HG02610 (cell line): ENCODE measurements at regions not wholly inside any gene's neighbourhood (a gene's known extent, or its start where the extent isn't known, plus 50 kb on each side); places are given as distances from the start of the nearest gene placed in this dataset.
A peak's percentile ranks its signal among the peaks of the same experiment; 100 is the strongest.

Experiments
- ATAC-seq: cut with Tn5 transposase; IDR thresholded peaks from one replicate; pipeline ENCODE4 v1.9.1; 2021; ENCODE audit warnings: mild to moderate bottlenecking, moderate library complexity; ENCODE audit not compliant: unreplicated experiment

GRCh38 chr15:98139337-98139736 is 178.8 kb downstream of the ARRDC4 start:
- no peak for ATAC-seq

GRCh38 chr15:98142572-98142971 is 182.1 kb downstream of the ARRDC4 start:
- ATAC-seq, result no peak

GRCh38 chr15:98143116-98143515 is 182.6 kb downstream of the ARRDC4 start:
- ATAC-seq, result no peak

DNA sequence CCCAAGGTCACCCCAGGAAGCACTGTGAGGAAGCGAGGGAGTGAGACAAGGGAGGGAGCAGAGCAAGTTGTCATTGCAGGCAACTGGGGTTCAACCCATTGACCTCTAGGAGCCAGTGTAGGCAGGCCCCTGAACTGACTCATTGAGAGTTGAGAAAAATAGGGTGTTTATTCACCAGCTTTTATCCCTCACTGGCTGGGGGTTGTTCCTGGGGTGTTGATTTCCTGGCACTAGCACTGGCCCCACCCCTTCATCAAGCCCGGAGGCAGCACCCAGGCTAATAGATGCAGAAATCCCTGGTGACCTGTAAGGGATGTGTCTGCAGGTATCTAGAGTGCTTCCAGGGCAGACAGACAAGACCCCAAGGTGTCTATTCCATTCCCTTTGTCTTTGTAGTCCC is 183.9 kb downstream of the ARRDC4 start:
- no peak for ATAC-seq

GRCh38 chr15:98146031-98146820 is 185.7 kb downstream of the ARRDC4 start:
- ATAC-seq, result no peak

DNA sequence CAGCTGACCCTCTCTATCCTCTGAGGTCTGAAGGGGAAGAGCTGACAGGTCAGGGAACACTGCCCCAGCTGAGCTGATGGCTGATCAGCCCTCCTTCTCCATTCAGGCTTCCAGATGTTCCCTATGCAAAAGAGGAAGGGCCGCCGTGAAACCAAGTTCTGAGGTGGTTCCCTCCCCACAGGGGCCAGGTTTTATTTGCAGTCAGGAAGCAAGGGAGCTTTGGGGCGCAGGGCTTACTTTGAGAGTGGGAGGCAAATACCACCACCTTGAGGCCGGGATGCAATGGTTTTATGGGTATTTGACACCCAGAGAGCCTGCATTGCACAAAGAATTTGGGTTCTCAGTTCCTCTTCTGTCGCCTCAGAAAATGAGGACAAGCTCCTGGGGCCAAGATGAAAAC is 186.9 kb downstream of the ARRDC4 start:
- ATAC-seq, result no peak

- ATAC-seq, result no peak
These were observed 189.6 kb downstream of the ARRDC4 start for GRCh38 chr15:98150084-98150483.

DNA sequence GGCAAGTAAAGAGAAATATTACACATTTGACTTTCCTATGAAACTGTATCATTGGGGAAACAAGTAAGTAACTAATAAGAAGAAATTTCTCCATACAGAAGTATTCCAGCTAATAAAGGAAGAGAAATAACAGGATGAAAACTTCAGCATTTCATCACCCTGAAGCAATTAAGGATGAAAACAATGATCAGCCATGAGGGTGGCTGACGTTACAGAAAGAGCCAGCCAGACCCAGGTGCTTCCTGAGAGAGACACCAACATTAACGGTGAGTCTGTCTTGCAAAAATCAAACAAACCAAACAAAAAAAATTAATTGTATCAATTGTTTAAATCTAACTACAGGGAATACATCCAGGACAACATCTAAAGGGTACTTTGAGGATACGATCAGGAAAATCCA is 190.0 kb downstream of the ARRDC4 start:
- no peak for ATAC-seq

DNA sequence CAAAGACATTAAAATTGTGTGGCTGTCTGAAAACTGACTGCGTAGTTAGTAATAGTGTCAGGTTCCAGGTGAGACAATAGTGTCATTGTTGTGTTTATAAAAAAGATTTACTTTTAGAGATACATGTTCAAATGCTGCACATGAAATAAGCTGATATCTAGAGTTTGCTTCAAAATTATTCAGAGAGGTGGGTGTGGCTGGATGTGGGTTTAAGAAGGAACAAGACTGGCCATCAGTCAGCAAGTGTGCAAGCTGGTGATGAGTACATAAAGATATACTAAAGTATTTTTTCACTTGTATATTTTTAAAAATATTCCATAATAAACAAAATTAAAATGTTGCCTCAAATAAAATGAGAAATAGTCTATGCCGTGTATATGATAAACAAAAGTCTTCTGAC is 190.6 kb downstream of the ARRDC4 start:
- no peak for ATAC-seq

DNA sequence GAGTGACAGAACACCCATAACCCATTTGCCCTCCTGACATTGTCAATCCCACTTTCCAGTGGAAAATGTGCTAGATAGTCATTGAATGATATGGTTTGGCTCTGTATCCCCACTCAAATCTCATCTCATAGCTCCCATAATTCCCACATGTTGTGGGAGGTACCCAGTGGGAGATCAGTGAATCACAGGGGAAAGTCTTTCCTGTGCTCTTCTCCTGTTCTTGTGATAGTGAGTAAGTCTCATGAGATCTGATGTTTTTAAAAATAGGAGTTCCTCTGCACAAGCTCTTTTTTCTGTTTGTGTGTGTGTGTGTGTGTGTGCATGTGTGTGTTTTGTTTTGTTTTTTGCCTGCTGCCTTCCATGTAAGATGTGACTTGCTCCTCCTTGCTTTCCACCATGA is 191.7 kb downstream of the ARRDC4 start:
- ATAC-seq, result no peak

DNA sequence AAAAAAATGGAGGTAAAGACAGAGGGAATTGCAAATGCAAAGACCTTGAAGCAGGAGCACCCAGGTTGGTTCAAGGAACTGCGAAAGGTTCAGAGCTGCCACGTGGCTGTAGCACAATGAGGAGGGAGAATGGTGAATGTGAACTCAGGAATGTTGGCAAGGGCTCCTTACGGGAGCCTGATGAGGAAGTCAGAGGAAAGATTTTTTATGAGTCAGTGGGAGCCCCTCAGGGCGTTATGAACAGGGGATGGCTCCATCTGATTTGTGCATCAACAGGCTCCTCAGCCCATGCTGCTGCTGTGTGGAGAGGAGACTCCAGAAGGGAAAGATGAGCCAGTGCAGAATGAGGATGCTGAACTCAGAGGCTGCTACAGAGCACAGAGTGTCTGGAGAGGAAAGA is 194.4 kb downstream of the ARRDC4 start:
- ATAC-seq, result no peak

DNA sequence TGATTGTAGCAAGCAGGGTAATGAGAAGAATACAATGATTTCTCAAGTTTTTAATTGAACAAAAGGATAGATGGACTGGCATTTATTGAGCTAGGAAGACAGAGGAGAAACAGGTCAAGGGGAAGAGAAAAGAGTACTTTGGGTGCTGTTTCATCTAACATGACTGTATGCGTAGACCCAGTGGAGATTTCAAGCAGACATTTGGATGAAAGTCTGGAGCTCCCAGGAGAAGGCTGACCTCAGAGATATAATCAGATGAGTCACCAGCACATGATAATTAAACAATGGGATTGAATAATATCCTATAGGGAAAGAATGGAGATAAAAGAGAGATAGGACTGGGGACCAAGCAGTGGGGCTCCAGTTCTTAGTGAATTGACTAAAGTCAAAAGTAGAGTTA is 194.9 kb downstream of the ARRDC4 start:
- ATAC-seq, result no peak

DNA sequence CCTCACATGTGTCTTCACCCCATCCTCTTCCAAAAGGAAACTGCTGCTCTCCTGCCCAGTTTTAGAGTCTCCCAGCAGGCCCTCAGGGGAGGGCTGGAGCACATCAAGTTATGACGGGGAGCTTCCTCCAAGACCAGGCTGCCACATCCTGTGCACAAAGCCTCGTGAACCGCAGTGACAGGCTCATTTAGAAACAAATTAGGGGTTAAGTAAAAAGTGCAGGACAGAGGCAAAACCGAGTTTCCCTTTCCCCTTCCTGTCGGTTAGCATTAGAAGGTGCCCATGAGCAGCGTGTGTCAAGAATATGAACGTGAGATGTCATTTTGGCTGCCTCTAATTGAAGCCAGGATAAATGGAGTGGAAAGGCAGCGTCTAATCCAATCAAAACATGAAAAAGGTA is 199.7 kb downstream of the ARRDC4 start:
- peak; percentile 93 for ATAC-seq

GRCh38 chr15:98163319-98164045 is 203.0 kb downstream of the ARRDC4 start:
- no peak for ATAC-seq

DNA sequence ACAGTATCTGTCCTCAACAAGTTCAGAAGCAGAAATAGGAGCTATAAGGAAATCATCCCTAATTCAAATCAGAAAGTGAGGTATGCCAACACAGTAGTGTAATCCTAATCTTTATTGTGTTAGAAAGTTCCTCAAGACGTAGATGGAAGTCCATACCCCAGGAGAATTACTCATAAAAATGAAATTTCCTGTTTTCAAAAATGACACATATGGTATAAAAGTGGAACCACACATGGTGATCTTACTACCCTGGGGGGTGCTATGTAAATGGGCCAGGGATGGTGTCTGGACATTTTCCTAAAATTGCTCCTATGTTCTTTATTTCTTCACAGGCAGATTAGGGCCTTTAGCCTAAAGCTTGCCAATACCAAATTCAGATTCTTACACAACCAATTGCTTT is 204.1 kb downstream of the ARRDC4 start:
- no peak for ATAC-seq

GRCh38 chr15:98164986-98165385 is 204.5 kb downstream of the ARRDC4 start:
- ATAC-seq, result no peak

GRCh38 chr15:98167722-98168268 is 207.3 kb downstream of the ARRDC4 start:
- ATAC-seq, result no peak

DNA sequence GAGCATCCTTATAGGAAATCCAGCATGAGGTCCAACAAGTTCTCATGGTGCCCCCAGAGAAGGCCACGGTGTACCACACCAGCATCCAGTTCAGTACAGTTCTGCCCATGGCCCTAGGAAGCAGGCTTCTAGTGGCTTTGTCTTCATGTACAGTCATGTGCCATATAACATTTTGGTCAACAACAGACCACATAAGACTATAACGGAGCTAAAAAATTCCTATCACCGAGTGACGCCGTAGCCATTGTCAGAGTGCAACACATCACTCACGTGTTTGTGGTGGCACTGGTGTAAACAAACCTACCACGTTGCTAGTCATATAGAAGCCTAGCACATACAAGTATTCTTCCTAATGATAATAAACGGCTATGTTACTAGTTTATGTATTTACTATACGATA is 209.0 kb downstream of the ARRDC4 start:
- no peak for ATAC-seq

DNA sequence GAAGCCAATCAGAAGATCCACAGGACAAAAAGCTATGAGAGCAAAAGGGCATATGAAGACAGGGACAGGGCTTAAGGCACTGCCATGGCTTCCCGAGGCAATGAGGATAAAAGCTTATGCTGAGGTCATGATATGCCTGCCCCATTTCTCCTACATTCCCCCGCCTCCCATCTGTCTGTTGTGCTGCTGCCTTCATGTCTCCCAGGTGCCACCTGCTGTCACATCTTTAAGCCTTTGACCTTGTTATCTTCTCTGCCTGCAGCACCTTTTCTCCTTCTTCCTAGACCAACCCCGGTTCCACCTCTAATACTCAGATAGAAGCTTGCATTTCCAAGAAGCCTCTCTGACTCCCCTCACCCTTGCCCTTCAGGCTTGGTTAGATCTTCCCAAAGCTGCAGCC is 213.8 kb downstream of the ARRDC4 start:
- ATAC-seq, result no peak

DNA sequence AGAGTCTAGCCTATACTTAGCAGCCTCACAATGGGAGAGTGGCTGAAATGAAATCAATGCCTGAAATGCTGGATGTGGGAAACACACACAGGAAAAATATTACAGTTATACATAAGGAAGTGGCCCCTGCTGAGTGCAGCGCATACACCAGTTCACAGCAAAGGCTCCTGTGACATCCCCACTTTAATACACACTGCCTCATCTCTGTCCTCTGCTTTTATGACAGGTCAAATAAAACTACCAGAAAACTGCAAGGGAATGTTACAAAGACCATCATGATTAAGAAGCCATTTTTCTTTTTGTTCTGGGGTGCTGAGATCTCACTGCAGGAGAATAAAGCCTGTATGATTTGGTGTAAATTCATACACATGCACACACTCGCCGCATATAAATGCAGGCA is 214.3 kb downstream of the ARRDC4 start:
- ATAC-seq, result no peak

GRCh38 chr15:98177966-98178592 is 217.6 kb downstream of the ARRDC4 start:
- peak; percentile 80 for ATAC-seq

GRCh38 chr15:98178861-98179260 is 218.4 kb downstream of the ARRDC4 start:
- no peak for ATAC-seq
